ENCODE measurements at regions not wholly inside any gene's neighbourhood (a gene's known extent, or its start where the extent isn't known, plus 50 kb on each side); places are given as distances from the start of the nearest gene placed in this dataset.

DNA sequence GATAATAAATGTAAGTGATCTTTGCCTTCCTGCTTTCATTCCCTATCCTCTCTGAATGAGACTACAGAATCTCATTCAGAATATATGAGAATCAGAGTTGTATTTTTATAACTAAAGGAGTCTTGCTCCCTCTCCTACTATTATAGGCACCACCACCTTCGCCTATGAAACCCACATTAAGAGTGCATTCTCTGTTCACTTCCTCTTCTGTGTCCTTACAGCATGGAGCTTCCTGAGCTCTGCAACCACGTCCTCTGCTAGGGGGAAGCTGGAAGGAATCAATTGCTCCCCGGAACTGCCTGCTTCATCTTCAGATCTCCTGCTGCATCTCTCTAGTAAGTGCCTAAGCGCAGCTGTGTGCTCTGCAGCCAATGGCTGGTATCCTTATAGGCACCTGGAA is 820.7 kb downstream of the GRID1 start:
- TF ChIP-seq CTCF (IDR thresholded peaks at IDR 0.05; ENCODE audit: low read length, missing control alignments), result no peak
- no peak for DNase-seq (ENCODE audit: low read depth)
- no peak overlapping the region for H3K4me3 ChIP-seq (replicated peaks; ENCODE audit: low read depth, low read length)

DNA sequence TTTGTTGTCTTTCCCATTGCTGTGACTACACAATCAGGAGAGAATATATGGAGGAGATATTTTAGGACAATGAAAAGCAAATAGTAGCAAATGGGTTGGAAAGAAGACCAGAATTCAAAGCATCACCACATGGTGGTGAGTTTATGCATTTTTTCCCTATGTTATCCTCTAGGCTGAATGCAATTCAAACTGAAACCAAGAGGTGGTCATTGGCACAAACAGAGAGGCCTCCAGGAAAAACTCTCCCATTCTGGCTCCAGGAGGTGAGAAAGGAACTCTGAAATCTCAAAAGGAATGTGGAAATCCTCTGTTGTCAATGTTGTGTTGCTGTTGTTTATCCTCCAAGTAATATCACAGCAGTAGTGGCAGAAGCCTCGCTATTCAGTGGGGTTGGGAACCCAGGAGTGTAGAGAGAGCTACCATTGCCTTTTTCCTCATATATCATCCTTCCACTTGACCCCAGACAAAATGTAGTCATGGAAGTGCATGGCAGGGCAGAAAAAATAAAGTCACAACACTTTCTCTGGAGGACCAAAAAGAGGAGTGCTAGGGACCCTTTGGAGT is 819.1 kb downstream of the GRID1 start:
- DNase-seq (ENCODE audit: low read depth), result no peak
- no peak overlapping the region for H3K4me3 ChIP-seq (replicated peaks; ENCODE audit: low read depth, low read length)
- TF ChIP-seq CTCF (IDR thresholded peaks at IDR 0.05; ENCODE audit: low read length, missing control alignments), result no peak

- peak; percentile 24 for DNase-seq (ENCODE audit: low read depth)
- H3K4me3 ChIP-seq (replicated peaks; ENCODE audit: low read depth, low read length), result no peak overlapping the region
- TF ChIP-seq CTCF (IDR thresholded peaks at IDR 0.05; ENCODE audit: low read length, missing control alignments), result peak; percentile 14
Observed at GRCh38 chr10:85548034-85548433, 818.6 kb downstream of the GRID1 start.

Measured in fibroblast of pulmonary artery (primary cell).